Ascending aorta (tissue), 2 donors: ENCODE measurements at regions not wholly inside any gene's neighbourhood (a gene's known extent, or its start where the extent isn't known, plus 50 kb on each side); places are given as distances from the start of the nearest gene placed in this dataset.
"Not testable (repeated sequence)": the region's sequence is repeated elsewhere in the genome, so short reads cannot be mapped to it uniquely, and the experiment has no call there.

Experiments
- DNase-seq, 2 donors: peaks; one replicate each; pipeline ENCODE4 v3.0.0-alpha.2; 2019; ENCODE audit warnings: low spot score in 2 of 2
- H3K27ac ChIP-seq, 2 donors: fragments of 200-600 bp; sonication (generic); one replicate each; pipeline ENCODE4 v1.5.1; 2016 to 2017; ENCODE audit warnings: mild to moderate bottlenecking in 1 of 2
- H3K27me3 ChIP-seq: fragments of 200-600 bp; sonication (generic); one replicate; pipeline ENCODE4 v1.5.1; 2017
- H3K36me3 ChIP-seq, 2 donors: fragments of 200-600 bp; sonication (generic); one replicate each; pipeline ENCODE4 v1.5.1; 2016
- H3K4me1 ChIP-seq, 2 donors: fragments of 200-600 bp; sonication (generic); one replicate each; pipeline ENCODE4 v1.5.1; 2016 to 2017; ENCODE audit warnings: mild to moderate bottlenecking in 1 of 2
- H3K4me3 ChIP-seq, 2 donors: fragments of 200-600 bp; sonication (generic); one replicate each; pipeline ENCODE4 v1.5.1; 2016 to 2017; ENCODE audit warnings: mild to moderate bottlenecking in 1 of 2
- H3K9me3 ChIP-seq, 2 donors: fragments of 200-600 bp; sonication (generic); one replicate each; pipeline ENCODE4 v1.5.1; 2016
- intact Hi-C: fragments of 100-400 bp; cut with DNase I; formaldehyde crosslinking; loops from one replicate; pipeline ENCODE4 v1.15.1; 2023
- TF ChIP-seq, protein P1 (sequence below), 3 experiments: fragments of 200-600 bp in 2 of 3; fragments of 450-650 bp in 1 of 3; sonication (generic) in 2 of 3; IDR thresholded peaks; one replicate each; pipeline ENCODE4 v1.5.1; 2016 to 2019; ENCODE audit warnings: antibody characterized with exemption in 3 of 3, mild to moderate bottlenecking in 1 of 3, moderate library complexity in 1 of 3

DNA sequence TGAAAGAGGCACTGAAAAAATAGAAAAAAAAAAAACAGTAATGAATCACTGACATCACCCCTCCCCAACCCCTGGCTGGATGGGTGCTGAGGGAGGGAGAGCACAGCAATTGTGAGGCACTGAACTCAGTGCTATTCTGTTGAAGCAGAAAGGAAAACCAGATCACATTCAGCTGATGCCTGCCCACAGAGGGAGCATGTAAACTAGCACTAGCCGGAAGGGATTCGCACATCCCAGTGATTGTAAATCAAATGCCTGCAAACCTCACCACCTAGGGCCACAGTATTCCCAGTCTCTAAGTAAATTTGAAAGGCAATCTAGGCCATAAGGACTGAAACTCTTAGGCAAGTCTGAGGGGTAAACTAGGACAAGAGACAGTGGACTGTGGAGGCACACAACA lies 772.0 kb upstream of the CCDC179 start:
- Histone ChIP-seq H3K27me3 (no peaks in the 10 kb centered on the region), H3K27ac (no peak overlapping the region), H3K36me3 (no peaks in the 10 kb centered on the region), H3K4me1 (no peaks in the 10 kb centered on the region), H3K4me3 (no peak overlapping the region), H3K9me3 (peaks cover 0 to 2% of the 10 kb centered on the region in 2 donors)
- intact Hi-C loops: no loop called here
- TF ChIP-seq, protein P1, sequence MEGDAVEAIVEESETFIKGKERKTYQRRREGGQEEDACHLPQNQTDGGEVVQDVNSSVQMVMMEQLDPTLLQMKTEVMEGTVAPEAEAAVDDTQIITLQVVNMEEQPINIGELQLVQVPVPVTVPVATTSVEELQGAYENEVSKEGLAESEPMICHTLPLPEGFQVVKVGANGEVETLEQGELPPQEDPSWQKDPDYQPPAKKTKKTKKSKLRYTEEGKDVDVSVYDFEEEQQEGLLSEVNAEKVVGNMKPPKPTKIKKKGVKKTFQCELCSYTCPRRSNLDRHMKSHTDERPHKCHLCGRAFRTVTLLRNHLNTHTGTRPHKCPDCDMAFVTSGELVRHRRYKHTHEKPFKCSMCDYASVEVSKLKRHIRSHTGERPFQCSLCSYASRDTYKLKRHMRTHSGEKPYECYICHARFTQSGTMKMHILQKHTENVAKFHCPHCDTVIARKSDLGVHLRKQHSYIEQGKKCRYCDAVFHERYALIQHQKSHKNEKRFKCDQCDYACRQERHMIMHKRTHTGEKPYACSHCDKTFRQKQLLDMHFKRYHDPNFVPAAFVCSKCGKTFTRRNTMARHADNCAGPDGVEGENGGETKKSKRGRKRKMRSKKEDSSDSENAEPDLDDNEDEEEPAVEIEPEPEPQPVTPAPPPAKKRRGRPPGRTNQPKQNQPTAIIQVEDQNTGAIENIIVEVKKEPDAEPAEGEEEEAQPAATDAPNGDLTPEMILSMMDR (IDR thresholded peaks at IDR 0.05): no peak
- DNase-seq: no peak

DNA sequence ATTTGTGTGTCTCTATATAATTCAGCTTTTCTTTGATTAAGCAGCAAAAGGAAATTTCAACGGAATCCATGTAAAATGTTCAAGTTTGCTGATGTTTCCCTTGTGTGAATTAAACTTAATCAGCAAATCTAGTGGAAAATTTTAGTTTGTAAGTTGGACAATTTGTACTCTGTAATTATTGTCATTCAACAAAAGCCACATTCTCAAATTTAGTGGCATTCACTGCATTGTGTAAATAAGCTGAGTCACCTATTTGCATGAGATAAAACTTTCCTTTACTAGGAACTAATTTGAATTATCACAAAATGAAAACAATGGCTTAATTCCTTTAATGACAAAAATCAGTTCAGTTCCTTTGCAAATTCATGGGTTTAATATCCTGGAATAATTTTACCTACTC lies 784.2 kb upstream of the CCDC179 start:
- no peaks in the 10 kb centered on the region for H3K4me1 ChIP-seq
- no peaks in the 10 kb centered on the region for H3K9me3 ChIP-seq
- TF ChIP-seq, protein P1 (IDR thresholded peaks at IDR 0.05): no peak
- no peak overlapping the region for H3K27ac ChIP-seq
- H3K4me3 ChIP-seq: no peak overlapping the region
- H3K27me3 ChIP-seq: no peaks in the 10 kb centered on the region
- intact Hi-C loops: no loop called here
- no peak for DNase-seq
- no peaks in the 10 kb centered on the region for H3K36me3 ChIP-seq

DNA sequence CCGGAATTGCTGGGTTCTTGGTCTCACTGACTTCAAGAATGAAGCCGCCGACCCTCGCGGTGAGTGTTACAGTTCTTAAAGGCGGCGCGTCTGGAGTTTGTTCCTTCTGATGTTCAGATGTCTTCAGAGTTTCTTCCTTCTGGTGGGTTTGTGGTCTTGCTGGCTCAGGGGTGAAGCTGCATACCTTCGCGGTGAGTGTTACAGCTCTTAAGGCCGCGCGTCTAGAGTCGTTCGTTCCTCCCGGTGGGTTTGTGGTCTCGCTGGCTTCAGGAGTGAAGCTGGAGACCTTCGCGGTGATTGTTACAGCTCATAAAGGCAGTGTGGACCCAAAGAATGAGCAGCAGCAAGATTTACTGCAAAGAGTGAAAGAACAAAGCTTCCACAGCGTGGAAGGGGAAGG lies 792.1 kb upstream of the CCDC179 start:
- H3K27ac ChIP-seq, H3K9me3 ChIP-seq, H3K36me3 ChIP-seq, intact Hi-C loops, DNase-seq, H3K4me3 ChIP-seq, H3K27me3 ChIP-seq, H3K4me1 ChIP-seq: not testable (repeated sequence)

DNA sequence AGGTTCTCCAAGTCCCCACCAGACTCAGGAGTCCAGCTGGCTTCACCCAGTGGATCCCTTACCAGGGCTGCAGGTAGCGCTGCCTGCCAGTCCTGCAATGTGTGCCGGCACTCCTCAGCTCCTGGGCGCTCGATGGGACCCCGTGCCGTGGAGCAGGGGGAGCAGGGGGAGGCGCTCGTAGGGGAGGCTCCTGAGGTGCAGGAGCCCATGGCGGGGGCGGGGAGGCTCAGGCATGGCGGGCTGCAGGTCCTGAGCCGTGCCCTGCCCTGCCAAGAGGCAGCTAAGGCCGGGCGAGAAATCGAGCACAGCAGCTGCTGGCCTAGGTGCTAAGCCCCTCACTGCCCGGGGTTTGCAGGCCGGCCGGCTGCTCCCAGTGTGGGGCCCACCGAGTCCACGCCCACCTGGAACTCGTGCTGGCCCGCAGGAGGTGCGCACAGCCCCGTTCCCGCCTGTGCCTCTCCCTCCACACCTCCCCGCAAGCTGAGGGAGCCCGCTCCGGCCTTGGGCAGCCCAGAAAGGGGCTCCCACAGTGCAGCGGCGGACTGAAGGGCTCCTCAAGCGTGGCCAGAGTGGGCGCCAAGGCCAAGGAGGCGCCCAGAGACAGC lies 792.9 kb upstream of the CCDC179 start:
- H3K4me3 ChIP-seq: no peak overlapping the region
- TF ChIP-seq, protein P1 (IDR thresholded peaks at IDR 0.05): no peak
- no peaks in the 10 kb centered on the region for H3K4me1 ChIP-seq
- no peaks in the 10 kb centered on the region for H3K27me3 ChIP-seq
- intact Hi-C loops: no loop called here
- H3K9me3 ChIP-seq: no peaks in the 10 kb centered on the region
- H3K36me3 ChIP-seq: no peaks in the 10 kb centered on the region
- H3K27ac ChIP-seq: no peak overlapping the region
- DNase-seq: no peak

DNA sequence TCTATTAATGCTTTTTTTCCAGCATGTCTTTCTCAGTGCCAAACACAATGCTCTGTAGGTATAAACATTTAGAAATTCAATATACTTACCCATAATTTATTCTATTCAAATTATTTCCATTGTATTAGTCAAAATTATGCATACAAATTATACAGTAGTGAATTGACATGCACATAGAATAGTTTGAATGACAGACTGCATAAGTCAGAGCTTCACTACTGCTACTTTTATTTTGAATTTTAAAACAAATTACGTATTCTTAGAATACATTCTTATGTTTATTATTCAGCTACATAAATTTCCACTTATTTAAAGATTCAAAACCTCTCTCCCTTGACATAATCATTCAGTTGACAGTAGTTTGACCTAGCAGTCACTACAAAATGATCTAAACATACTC lies 808.0 kb upstream of the CCDC179 start:
- Histone ChIP-seq H3K4me1 (no peaks in the 10 kb centered on the region), H3K9me3 (no peaks in the 10 kb centered on the region), H3K36me3 (no peaks in the 10 kb centered on the region), H3K4me3 (no peak overlapping the region), H3K27me3 (no peaks in the 10 kb centered on the region), H3K27ac (no peak overlapping the region)
- TF ChIP-seq, protein P1 (IDR thresholded peaks at IDR 0.05): no peak
- DNase-seq: no peak
- intact Hi-C loops: no loop called here

DNA sequence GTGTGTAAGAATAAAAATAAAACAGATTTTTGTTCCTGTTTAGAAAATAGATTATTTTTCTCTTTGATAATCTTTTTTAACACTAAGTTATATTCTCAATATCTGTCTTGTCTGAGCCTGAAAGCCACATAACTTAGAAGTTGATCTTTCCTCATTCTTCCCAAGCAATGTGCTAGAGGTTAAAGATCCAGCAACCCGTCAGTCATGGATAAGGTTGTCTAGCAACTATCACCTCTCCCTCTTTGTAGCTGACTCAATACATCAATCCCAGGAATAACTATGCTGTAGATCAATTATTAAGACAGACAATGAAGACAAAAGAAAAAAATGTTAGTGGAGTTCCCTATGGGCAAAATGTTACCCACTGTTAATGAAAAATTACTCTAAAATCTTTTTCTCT lies 813.1 kb upstream of the CCDC179 start:
- Histone ChIP-seq H3K36me3 (no peaks in the 10 kb centered on the region), H3K9me3 (no peaks in the 10 kb centered on the region), H3K27ac (no peak overlapping the region), H3K4me3 (no peak overlapping the region), H3K4me1 (no peaks in the 10 kb centered on the region), H3K27me3 (no peaks in the 10 kb centered on the region)
- TF ChIP-seq, protein P1 (IDR thresholded peaks at IDR 0.05): no peak
- intact Hi-C loops: no loop called here
- no peak for DNase-seq
